Lung (tissue), 11 donors: ENCODE measurements at regions not wholly inside any gene's neighbourhood (a gene's known extent, or its start where the extent isn't known, plus 50 kb on each side); places are given as distances from the start of the nearest gene placed in this dataset.

Source experiments
- ATAC-seq: fragments of 200-7000 bp; cut with Tn5 transposase; one replicate; pipeline ENCODE4 v1.9.1; 2020; ENCODE audit warnings: moderate number of reproducible peaks; ENCODE audit not compliant: insufficient read depth, low FRiP score
- DNase-seq, 3 donors: peaks; one replicate each; pipeline ENCODE4 v3.0.0-alpha.2; 2013 to 2017
- H3K27ac ChIP-seq, 2 donors: one replicate each; pipeline ENCODE4 v1.5.1; 2013; ENCODE audit warnings: mild to moderate bottlenecking in 2 of 2, moderate library complexity in 2 of 2, control low read depth in 1 of 2, inconsistent platforms in 1 of 2, low read depth in 1 of 2, low read length in 1 of 2
- H3K27me3 ChIP-seq, 3 donors: one replicate each; pipeline ENCODE4 v1.5.1; 2013; ENCODE audit warnings: low read length in 2 of 3; ENCODE audit not compliant: control insufficient read depth in 3 of 3, insufficient read depth in 3 of 3
- H3K36me3 ChIP-seq, 4 donors: one replicate each; pipeline ENCODE4 v1.5.1; 2013; ENCODE audit warnings: low read length in 4 of 4, mild to moderate bottlenecking in 1 of 4, moderate library complexity in 1 of 4; ENCODE audit not compliant: control insufficient read depth in 4 of 4, insufficient read depth in 4 of 4
- H3K4me1 ChIP-seq, 5 donors: one replicate each; pipeline ENCODE4 v1.5.1; 2013; ENCODE audit warnings: low read length in 5 of 5, mild to moderate bottlenecking in 2 of 5, moderate library complexity in 1 of 5; ENCODE audit not compliant: control insufficient read depth in 5 of 5, insufficient read depth in 5 of 5
- H3K4me3 ChIP-seq: one replicate; pipeline ENCODE4 v1.5.1; 2013; ENCODE audit warnings: mild to moderate bottlenecking, control low read depth, moderate library complexity
- H3K9ac ChIP-seq, 2 donors: one replicate each; pipeline ENCODE4 v1.5.1; 2013; ENCODE audit warnings: low read length in 2 of 2, control low read depth in 1 of 2; ENCODE audit not compliant: insufficient read depth in 1 of 2
- H3K9me3 ChIP-seq, 4 donors: one replicate each; pipeline ENCODE4 v1.5.1; 2013; ENCODE audit warnings: low read length in 3 of 4, mild to moderate bottlenecking in 1 of 4, moderate library complexity in 1 of 4; ENCODE audit not compliant: control insufficient read depth in 4 of 4, insufficient read depth in 3 of 4
- WGBS, 2 donors: extraction: QIAGEN DNeasy Blood & Tissue Kit; methylation state at CpG; one replicate each; pipeline ENCODE4 v1.1.7; 2013; 5-methylcytosine and 5-hydroxymethylcytosine counted together
- TF ChIP-seq, protein P1 (sequence below): IDR thresholded peaks from 2 replicates; pipeline ENCODE4 v1.5.1; 2012; ENCODE audit warnings: mild to moderate bottlenecking; ENCODE audit errors: control extremely low read depth, extremely low read depth
- donor health status: control.
- donor health status: control.
- donor health status: Bipolar disorder and iron deficiency.
- donor health status: healthy.
- donor health status: DM: yes; HTN: yes; CAD: no.

DNA sequence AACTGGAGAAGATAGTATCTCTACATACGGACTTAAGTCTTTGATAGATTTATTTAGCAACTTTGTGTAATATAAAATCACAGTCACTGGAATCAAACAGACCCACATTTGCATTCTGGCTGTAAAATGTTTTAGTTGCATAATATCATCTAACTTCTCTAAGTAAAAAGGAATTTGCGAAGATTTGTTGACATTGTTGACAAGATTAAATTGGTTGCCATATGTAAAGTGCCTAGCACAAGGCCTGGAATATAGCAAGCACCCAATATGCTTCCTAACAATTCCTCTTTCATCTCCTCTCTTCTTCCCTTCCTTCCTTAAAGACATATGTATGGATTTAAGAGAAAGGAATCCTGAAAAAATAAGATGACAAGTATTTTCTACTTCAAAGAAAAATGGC lies 295.4 kb upstream of the PPFIA2 start:
- ATAC-seq: no peak
- Histone ChIP-seq H3K27ac (no peak overlapping the region), H3K9ac (no peak overlapping the region), H3K4me1 (no peaks in the 10 kb centered on the region), H3K4me3 (no peak overlapping the region), H3K9me3 (no peaks in the 10 kb centered on the region), H3K36me3 (no peaks in the 10 kb centered on the region), H3K27me3 (no peaks in the 10 kb centered on the region)
- no peak for DNase-seq
- WGBS, 2 donors: 80 to 83% methylated on average over 2 of the region's 2 CpGs
- TF ChIP-seq, protein P1, sequence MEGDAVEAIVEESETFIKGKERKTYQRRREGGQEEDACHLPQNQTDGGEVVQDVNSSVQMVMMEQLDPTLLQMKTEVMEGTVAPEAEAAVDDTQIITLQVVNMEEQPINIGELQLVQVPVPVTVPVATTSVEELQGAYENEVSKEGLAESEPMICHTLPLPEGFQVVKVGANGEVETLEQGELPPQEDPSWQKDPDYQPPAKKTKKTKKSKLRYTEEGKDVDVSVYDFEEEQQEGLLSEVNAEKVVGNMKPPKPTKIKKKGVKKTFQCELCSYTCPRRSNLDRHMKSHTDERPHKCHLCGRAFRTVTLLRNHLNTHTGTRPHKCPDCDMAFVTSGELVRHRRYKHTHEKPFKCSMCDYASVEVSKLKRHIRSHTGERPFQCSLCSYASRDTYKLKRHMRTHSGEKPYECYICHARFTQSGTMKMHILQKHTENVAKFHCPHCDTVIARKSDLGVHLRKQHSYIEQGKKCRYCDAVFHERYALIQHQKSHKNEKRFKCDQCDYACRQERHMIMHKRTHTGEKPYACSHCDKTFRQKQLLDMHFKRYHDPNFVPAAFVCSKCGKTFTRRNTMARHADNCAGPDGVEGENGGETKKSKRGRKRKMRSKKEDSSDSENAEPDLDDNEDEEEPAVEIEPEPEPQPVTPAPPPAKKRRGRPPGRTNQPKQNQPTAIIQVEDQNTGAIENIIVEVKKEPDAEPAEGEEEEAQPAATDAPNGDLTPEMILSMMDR: no peak

- DNase-seq: peak in 1 of 3 donors; percentile 1
- Histone ChIP-seq H3K36me3 (no peaks in the 10 kb centered on the region), H3K9me3 (no peaks in the 10 kb centered on the region), H3K9ac (no peak overlapping the region), H3K4me1 (no peaks in the 10 kb centered on the region), H3K27me3 (no peaks in the 10 kb centered on the region), H3K27ac (no peak overlapping the region), H3K4me3 (no peak overlapping the region)
- 52 to 60% methylated on average over 2 of the region's 2 CpGs for WGBS, 2 donors
- ATAC-seq: no peak
- TF ChIP-seq, protein P1: no peak
Measured at GRCh38 chr12:82047446-82047845, 288.3 kb upstream of the PPFIA2 start.

- WGBS, 2 donors: 57 to 67% methylated on average over 2 of the region's 2 CpGs
- H3K27me3 ChIP-seq: no peaks in the 10 kb centered on the region
Measured at GRCh38 chr12:82040987-82041743, 282.0 kb upstream of the PPFIA2 start.

More at GRCh38 chr12:82040987-82041743, 282.0 kb upstream of the PPFIA2 start:
- TF ChIP-seq, protein P1: no peak
- H3K4me3 ChIP-seq: no peak overlapping the region
- H3K9ac ChIP-seq: no peak overlapping the region
- no peak overlapping the region for H3K27ac ChIP-seq
- H3K4me1 ChIP-seq: no peaks in the 10 kb centered on the region
- DNase-seq (no peak), ATAC-seq (no peak)
- no peaks in the 10 kb centered on the region for H3K36me3 ChIP-seq
- H3K9me3 ChIP-seq: no peaks in the 10 kb centered on the region
